Esophagus muscularis mucosa (tissue), 3 donors: ENCODE measurements at regions not wholly inside any gene's neighbourhood (a gene's known extent, or its start where the extent isn't known, plus 50 kb on each side); places are given as distances from the start of the nearest gene placed in this dataset.

Experiments used
- POLR2AphosphoS5 ChIP-seq, 2 donors: sonication (generic); formaldehyde crosslinking; IDR thresholded peaks; one replicate each; pipeline ENCODE4 v1.6.1; 2017; ENCODE audit warnings: antibody characterized with exemption in 2 of 2
- TF ChIP-seq, protein P1 (sequence below), 3 experiments: fragments of 200-600 bp in 2 of 3; fragments of 450-650 bp in 1 of 3; sonication (generic) in 2 of 3; IDR thresholded peaks; one replicate each; pipeline ENCODE4 v1.5.1; 2017 to 2019; ENCODE audit warnings: antibody characterized with exemption in 3 of 3, mild to moderate bottlenecking in 2 of 3, moderate library complexity in 1 of 3

DNA sequence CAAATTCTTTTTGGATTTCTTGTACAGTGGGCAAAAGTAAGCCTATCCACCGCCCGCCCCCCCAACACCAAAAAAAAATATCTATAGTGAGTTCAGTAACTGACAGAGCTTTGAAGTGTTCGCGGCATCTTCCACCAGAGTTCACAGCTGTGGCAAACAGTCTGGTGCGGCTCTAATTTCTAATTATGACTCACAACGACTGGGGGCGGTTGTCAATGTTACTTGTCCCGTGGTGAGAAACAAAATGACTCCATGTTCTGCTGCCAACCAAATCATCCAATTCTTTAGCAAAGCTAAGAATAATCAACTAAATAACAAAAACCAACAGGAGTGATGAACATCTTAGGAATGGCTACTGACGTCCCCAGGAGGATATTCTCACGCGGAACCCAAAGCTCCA lies 392.5 kb upstream of the SALL3 start:
- TF ChIP-seq POLR2AphosphoS5 (IDR thresholded peaks at IDR 0.05), result no peak
- TF ChIP-seq, protein P1, sequence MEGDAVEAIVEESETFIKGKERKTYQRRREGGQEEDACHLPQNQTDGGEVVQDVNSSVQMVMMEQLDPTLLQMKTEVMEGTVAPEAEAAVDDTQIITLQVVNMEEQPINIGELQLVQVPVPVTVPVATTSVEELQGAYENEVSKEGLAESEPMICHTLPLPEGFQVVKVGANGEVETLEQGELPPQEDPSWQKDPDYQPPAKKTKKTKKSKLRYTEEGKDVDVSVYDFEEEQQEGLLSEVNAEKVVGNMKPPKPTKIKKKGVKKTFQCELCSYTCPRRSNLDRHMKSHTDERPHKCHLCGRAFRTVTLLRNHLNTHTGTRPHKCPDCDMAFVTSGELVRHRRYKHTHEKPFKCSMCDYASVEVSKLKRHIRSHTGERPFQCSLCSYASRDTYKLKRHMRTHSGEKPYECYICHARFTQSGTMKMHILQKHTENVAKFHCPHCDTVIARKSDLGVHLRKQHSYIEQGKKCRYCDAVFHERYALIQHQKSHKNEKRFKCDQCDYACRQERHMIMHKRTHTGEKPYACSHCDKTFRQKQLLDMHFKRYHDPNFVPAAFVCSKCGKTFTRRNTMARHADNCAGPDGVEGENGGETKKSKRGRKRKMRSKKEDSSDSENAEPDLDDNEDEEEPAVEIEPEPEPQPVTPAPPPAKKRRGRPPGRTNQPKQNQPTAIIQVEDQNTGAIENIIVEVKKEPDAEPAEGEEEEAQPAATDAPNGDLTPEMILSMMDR (IDR thresholded peaks at IDR 0.05), result no peak
